BLaER1 (cell line): ENCODE measurements at regions not wholly inside any gene's neighbourhood (a gene's known extent, or its start where the extent isn't known, plus 50 kb on each side); places are given as distances from the start of the nearest gene placed in this dataset.
"Not testable (repeated sequence)": the region's sequence is repeated elsewhere in the genome, so short reads cannot be mapped to it uniquely, and the experiment has no call there.

ENCODE experiments used
- H3K27ac ChIP-seq: shearing (Covaris generic); formaldehyde crosslinking; 2 replicates; pipeline ENCODE4 v1.8.1; 2022
- H3K27me3 ChIP-seq: shearing (Covaris generic); formaldehyde crosslinking; 2 replicates; pipeline ENCODE4 v1.8.1; 2022
- H3K36me3 ChIP-seq: shearing (Covaris generic); formaldehyde crosslinking; 2 replicates; pipeline ENCODE4 v1.8.1; 2022
- H3K4me1 ChIP-seq: shearing (Covaris generic); formaldehyde crosslinking; 2 replicates; pipeline ENCODE4 v1.8.1; 2022
- H3K4me2 ChIP-seq: shearing (Covaris generic); formaldehyde crosslinking; 2 replicates; pipeline ENCODE4 v1.8.1; 2022
- H3K4me3 ChIP-seq: shearing (Covaris generic); formaldehyde crosslinking; 2 replicates; pipeline ENCODE4 v1.8.1; 2022
- H3K9ac ChIP-seq: shearing (Covaris generic); formaldehyde crosslinking; 2 replicates; pipeline ENCODE4 v1.8.1; 2022
- H3K9me3 ChIP-seq: shearing (Covaris generic); formaldehyde crosslinking; 2 replicates; pipeline ENCODE4 v1.8.1; 2022
- H4K20me1 ChIP-seq: shearing (Covaris generic); formaldehyde crosslinking; 2 replicates; pipeline ENCODE4 v1.8.1; 2022
- Cebpa-rat ChIP-seq: shearing (Covaris generic); IDR thresholded peaks from 2 replicates; pipeline ENCODE4 v1.8.1; 2022

DNA sequence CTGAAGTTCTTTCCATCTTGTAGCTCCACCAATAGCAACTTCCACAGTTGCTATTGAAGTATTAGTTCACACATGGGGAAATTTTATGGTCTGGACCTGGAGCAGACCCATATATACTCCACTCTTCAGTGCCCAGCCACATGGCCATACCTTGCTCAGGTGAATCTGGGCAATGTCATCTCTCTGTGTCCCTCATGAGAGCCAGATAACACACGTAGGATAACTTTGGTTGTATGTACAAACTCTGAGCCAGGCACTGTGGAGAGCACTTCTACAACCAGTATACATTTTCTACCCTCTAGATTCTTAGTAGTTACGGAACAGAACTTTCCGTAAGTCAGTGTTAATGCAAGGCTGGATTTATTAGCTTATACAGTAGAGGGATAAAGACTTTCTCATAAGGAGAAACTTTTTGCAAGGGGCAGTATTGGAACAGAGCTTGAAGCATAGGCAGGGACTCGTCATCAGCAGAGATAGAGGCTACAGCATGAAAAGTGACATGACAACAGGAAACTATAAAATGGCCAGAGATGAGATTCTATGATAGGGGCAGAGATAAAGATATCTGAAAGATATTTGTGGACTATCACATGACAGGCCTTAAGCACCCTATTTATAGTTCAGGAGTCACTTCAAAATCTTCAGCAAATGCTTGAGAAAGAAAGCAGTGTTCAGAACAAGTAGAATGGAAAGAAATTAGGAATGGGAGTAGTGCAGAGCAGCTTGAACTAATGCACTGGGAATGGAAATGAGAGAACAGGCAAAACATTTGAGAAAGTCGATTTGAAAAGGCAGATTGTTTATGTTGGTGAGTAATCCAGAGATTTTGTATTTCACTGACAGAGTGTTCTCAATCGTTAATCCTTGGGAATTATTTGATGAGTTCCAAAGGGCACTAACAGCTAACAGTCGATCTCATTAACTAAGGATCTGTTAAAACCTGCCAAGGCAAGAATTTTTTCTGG, 481.8 kb downstream of the USP25 start:
- no peak overlapping the region for H3K9ac ChIP-seq
- no peaks in the 10 kb centered on the region for H3K4me1 ChIP-seq
- no peak overlapping the region for H3K4me2 ChIP-seq
- H3K4me3 ChIP-seq, result no peak overlapping the region
- H4K20me1 ChIP-seq, result no peaks in the 10 kb centered on the region
- no peaks in the 10 kb centered on the region for H3K36me3 ChIP-seq
- TF ChIP-seq Cebpa-rat, result no peak
- H3K27me3 ChIP-seq, result no peaks in the 10 kb centered on the region
- H3K27ac ChIP-seq, result no peak overlapping the region
- H3K9me3 ChIP-seq, result no peaks in the 10 kb centered on the region

DNA sequence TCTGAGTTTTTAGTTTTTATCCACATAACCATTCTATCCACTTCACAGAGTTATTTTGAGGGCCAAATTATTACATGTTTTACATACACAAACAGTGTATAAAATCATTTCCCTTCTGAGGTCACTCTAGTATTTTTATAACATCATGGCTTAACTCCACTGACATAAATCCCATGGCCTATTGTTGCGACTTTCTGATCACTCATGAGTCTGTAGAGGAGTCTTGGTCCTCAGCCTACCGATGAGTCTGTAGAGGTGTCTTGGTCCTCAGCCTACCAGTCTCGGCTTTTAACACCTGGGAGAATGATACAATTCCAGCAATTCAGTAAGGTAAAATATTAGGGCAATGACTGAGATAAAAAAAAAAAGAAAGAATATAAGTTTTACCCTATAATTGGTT, 483.7 kb downstream of the USP25 start:
- Histone ChIP-seq H3K4me1 (no peaks in the 10 kb centered on the region), H3K4me2 (no peak overlapping the region), H3K9ac (no peak overlapping the region), H3K9me3 (no peaks in the 10 kb centered on the region), H3K27me3 (no peaks in the 10 kb centered on the region), H3K36me3 (no peaks in the 10 kb centered on the region), H3K27ac (no peak overlapping the region), H4K20me1 (no peaks in the 10 kb centered on the region), H3K4me3 (no peak overlapping the region)
- no peak for TF ChIP-seq Cebpa-rat

DNA sequence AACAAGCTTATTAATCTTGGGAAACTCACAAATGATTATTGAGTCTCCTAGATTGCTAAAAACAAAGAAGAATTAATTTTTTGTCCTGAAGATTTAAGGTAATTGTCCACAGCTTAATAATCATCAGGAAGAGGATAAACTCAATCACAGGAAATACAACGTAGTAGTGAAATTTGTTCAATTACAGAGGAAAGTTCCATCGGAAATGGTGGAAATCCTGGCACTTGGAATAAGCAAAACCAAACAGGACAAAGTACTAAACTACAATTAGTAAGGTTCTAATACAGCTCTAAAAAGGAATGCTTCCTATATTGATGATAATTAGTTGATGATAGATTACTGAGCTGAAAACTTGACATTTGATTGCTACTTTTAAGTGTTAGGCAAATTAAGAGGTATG, 485.4 kb downstream of the USP25 start:
- H3K9me3 ChIP-seq, result no peaks in the 10 kb centered on the region
- no peaks in the 10 kb centered on the region for H3K27me3 ChIP-seq
- no peaks in the 10 kb centered on the region for H4K20me1 ChIP-seq
- H3K36me3 ChIP-seq, result no peaks in the 10 kb centered on the region
- no peaks in the 10 kb centered on the region for H3K4me1 ChIP-seq
- H3K4me3 ChIP-seq, result no peak overlapping the region
- H3K4me2 ChIP-seq, result no peak overlapping the region
- TF ChIP-seq Cebpa-rat, result no peak
- H3K27ac ChIP-seq, result no peak overlapping the region
- no peak overlapping the region for H3K9ac ChIP-seq

DNA sequence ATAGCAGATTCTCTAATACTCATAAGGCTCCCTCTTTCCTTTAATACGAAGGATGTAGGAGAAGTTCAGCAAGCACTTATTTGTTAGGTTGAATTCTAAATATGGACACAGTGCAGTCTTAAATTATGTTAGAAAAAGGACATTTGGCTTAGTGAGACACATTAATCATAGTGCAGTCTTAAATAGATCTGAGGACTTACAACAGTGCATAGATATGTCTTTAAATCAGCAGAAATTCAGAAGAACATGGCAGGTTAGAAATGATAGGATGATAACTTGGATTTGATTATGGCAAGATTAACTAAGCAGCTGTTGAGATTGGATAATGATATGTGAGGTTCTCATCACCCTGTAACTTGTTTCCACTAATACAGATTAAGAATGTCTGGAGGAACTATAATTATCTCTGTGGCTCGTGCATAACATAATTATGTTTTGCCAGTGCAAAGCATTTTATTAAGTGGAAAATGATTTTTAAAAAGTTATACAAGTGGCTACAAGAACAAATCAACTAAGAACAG, 485.9 kb downstream of the USP25 start:
- no peak overlapping the region for H3K9ac ChIP-seq
- H3K9me3 ChIP-seq, result no peaks in the 10 kb centered on the region
- H3K4me3 ChIP-seq, result no peak overlapping the region

DNA sequence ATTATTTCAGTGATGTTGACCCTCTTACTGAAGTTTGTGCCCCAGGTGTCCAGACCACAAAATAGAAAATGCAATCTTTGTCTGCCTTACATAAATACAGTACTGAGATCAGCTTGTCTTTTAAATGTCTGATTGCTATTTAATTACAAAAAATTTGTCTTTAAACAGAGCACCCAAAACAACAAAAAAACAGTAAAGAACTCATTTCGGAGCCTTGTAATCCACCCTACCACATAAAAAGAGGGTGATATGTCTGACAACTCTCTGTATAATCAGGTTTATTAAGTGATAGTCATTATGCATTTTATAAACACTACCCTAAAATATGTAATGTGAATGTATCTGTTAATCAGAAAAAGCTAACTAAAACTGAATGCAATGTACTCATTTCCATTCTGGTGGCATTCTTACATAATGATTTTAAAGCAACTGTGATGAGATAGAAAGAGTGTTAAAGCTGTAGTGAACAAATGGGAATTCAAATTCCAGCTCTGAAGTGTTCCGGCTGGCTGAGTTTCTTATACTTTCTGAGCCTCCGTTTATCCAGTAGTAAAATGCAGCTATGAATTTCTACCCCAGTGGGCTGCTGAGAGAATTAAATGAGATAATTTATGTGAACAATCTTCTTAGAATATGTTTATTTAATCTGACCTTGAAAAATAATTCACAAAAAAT, 486.6 kb downstream of the USP25 start:
- no peak overlapping the region for H3K27ac ChIP-seq
- no peaks in the 10 kb centered on the region for H3K27me3 ChIP-seq
- no peaks in the 10 kb centered on the region for H3K36me3 ChIP-seq
- H3K4me1 ChIP-seq, result no peaks in the 10 kb centered on the region
- no peak overlapping the region for H3K4me2 ChIP-seq
- H3K9me3 ChIP-seq, result no peaks in the 10 kb centered on the region
- no peak for TF ChIP-seq Cebpa-rat
- no peak overlapping the region for H3K4me3 ChIP-seq
- no peaks in the 10 kb centered on the region for H4K20me1 ChIP-seq
- H3K9ac ChIP-seq, result no peak overlapping the region

More for the DNA sequence above, 485.9 kb downstream of the USP25 start:
- no peak overlapping the region for H3K4me2 ChIP-seq
- TF ChIP-seq Cebpa-rat, result no peak
- H3K36me3 ChIP-seq, result no peaks in the 10 kb centered on the region
- H4K20me1 ChIP-seq, result no peaks in the 10 kb centered on the region
- H3K4me1 ChIP-seq, result no peaks in the 10 kb centered on the region
- H3K27ac ChIP-seq, result no peak overlapping the region
- H3K27me3 ChIP-seq, result no peaks in the 10 kb centered on the region

DNA sequence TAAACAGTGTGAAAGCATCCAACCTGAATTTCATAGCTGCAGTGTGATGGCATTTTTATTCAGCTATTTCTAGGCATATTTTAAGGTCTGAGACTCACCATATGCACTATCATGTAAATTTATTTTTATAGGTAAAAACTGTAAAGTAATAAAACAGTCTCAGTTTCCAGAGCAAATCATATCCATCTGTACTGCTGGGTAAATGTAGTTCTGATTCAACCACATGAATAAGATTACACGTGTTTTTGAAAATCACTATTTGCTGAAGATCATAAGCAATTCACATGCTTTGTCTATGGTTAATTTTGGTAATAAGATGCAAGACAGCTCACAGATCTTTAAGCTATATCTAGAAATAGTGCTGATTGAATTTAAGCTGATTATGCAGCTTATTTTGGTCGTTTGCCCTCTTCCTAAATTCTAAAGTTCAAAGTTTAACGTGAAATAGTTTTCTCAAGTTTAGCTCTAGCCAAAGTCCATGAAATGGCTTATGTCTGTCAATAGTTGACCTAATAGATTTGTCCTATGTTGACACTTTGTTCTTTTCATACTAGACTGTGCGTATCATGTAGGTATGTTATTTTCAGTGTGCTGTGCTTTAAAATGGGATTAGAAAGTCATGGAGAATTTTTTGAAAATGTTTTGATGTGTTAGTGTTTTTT, 489.0 kb downstream of the USP25 start:
- no peaks in the 10 kb centered on the region for H3K36me3 ChIP-seq
- H3K9ac ChIP-seq, result no peak overlapping the region
- no peak overlapping the region for H3K4me3 ChIP-seq
- no peak overlapping the region for H3K4me2 ChIP-seq
- no peak for TF ChIP-seq Cebpa-rat
- no peaks in the 10 kb centered on the region for H3K4me1 ChIP-seq
- H3K27me3 ChIP-seq, result no peaks in the 10 kb centered on the region
- H3K9me3 ChIP-seq, result no peaks in the 10 kb centered on the region
- no peaks in the 10 kb centered on the region for H4K20me1 ChIP-seq
- H3K27ac ChIP-seq, result no peak overlapping the region

DNA sequence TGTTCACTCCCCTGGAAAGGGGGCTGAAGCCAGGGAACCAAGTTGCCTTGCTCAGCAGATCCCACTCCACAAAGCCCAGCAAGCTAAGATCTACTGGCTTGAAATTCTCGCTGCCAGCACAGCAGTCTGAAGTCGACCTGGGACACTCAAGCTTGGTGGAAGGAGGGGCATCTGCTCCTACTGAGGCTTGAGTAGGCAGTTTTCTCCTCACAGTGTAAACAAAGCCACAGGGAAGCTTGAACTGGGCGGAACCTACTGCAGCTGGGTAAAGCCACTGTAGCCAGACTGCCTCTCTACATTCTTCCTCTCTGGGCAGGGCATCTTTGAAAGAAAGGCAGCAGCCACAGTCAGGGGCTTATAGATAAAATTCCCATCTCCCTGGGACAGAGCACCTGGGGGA, 495.0 kb downstream of the USP25 start:
- not testable (repeated sequence) for H3K9me3 ChIP-seq, H3K4me1 ChIP-seq, H4K20me1 ChIP-seq, H3K27me3 ChIP-seq, H3K36me3 ChIP-seq, H3K9ac ChIP-seq, H3K4me2 ChIP-seq, H3K27ac ChIP-seq, H3K4me3 ChIP-seq

DNA sequence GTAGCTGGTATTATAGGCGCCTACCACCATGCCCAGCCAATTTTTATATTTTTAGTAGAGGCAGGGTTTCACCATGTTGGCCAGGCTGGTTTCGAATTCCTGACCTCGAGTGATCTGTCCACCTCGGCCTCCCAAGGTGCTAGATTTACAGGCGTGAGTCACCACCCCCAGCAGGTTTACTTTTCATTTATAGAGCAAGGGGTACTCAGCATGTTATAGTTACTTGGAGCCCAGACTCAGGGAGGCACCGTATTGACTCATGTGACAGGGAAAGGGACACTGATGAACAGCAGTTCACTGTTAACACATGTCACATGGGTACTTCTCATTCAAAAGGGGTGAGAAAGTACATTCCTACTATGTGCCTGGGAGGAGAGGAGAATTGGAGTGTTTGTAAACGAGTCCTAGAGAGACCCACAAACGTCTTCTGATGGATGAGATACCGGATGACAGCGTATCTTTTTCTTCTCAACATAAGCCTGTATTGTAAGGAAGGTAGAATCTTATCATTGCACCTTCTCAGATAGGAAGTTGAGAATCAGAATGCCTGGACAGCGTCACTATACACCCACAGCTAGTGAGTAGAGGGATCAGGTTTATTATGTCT, 510.0 kb downstream of the USP25 start:
- Histone ChIP-seq H3K4me2 (no peak overlapping the region), H3K36me3 (no peaks in the 10 kb centered on the region), H4K20me1 (no peaks in the 10 kb centered on the region), H3K4me3 (no peak overlapping the region), H3K4me1 (no peaks in the 10 kb centered on the region), H3K27me3 (no peaks in the 10 kb centered on the region), H3K9me3 (no peaks in the 10 kb centered on the region), H3K27ac (no peak overlapping the region), H3K9ac (no peak overlapping the region)
- no peak for TF ChIP-seq Cebpa-rat

DNA sequence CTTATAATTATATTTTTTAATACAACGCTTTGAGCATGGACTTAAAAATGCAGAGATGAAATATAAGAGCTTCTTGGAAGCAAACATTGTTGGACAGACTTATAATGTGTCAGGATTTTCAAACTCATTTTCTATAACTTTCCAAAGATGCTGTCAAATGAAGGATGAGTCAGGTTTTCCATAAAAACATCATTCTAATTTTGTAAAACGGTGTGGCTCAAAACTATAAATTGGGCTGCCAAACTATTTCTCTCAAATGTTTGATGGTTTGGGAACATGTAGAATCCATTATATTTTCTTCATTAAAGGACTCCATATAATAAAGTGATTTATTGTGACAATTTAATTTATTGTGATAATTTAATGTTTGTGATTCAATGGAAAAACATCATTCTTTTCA, 511.2 kb downstream of the USP25 start:
- no peaks in the 10 kb centered on the region for H3K36me3 ChIP-seq
- no peaks in the 10 kb centered on the region for H3K4me1 ChIP-seq
- H3K4me2 ChIP-seq, result no peak overlapping the region
- H4K20me1 ChIP-seq, result no peaks in the 10 kb centered on the region
- no peak overlapping the region for H3K9ac ChIP-seq
- no peaks in the 10 kb centered on the region for H3K9me3 ChIP-seq
- H3K27ac ChIP-seq, result no peak overlapping the region
- no peaks in the 10 kb centered on the region for H3K27me3 ChIP-seq
- TF ChIP-seq Cebpa-rat, result no peak
- H3K4me3 ChIP-seq, result no peak overlapping the region
